K562 (cell line): ENCODE measurements at regions not wholly inside any gene's neighbourhood (a gene's known extent, or its start where the extent isn't known, plus 50 kb on each side); places are given as distances from the start of the nearest gene placed in this dataset.

Source experiments
- ATAC-seq: fragments of 200-7000 bp; cut with Tn5 transposase; 3 replicates; pipeline ENCODE4 v1.9.1; 2020; ENCODE audit warnings: moderate library complexity
- BruUV-seq: library from RNA; stranded (reverse); fragments of 400-500 nt; replicated peaks from 2 replicates; lab custom pipeline; 2021; lab: Mats Ljungman, UMichigan
- CTCF ChIA-PET: fragments of 300-600 bp; formaldehyde crosslinking; extraction: SDS; loops from one replicate; lab custom pipeline; 2021; ENCODE audit warnings: low intra/inter-chr PET ratio; lab: Yijun Ruan, JAX
- POLR2A ChIA-PET: fragments of 300-600, 350-650 bp; sonication (Branson Sonifier 250); formaldehyde crosslinking; extraction: SDS; loops from one replicate; lab custom pipeline; 2021; ENCODE audit warnings: antibody characterized with exemption, inconsistent platforms; lab: Yijun Ruan, JAX
- DNase-seq, 4 experiments: peaks; one replicate each; pipeline versions ENCODE4 v3.0.0 to v3.0.0-alpha.2; 2011 to 2018; ENCODE audit warnings: low spot score in 3 of 4, mixed read lengths in 3 of 4; ENCODE audit errors: extremely low read depth in 1 of 4
- FAIRE-seq: peaks from 2 replicates; lab custom pipeline; 2011; peaks lifted over from hg19 to GRCh38; lab: Jason Lieb, UNC
- H2AFZ ChIP-seq: 2 replicates; pipeline ENCODE4 v1.6.0; 2011; ENCODE audit warnings: low read depth, low read length, control low read depth, inconsistent platforms
- H3K27ac ChIP-seq: fragments of 200-600 bp; 3 replicates; pipeline ENCODE4 v1.8.0; 2011; ENCODE audit warnings: low read depth, mild to moderate bottlenecking, control low read depth, inconsistent platforms, low read length, moderate library complexity, mixed read lengths; ENCODE audit errors: extremely low read depth
- H3K27me3 ChIP-seq, 2 experiments: fragments of 300-600 bp in 1 of 2; 2 replicates in 1 of 2; 3 replicates in 1 of 2; pipeline versions ENCODE4 v1.6.0 to v1.8.0; 2011; ENCODE audit warnings: inconsistent platforms in 2 of 2, low read length in 2 of 2, mild to moderate bottlenecking in 1 of 2, mixed read lengths in 1 of 2, moderate library complexity in 1 of 2; ENCODE audit not compliant: control insufficient read depth in 2 of 2, insufficient read depth in 2 of 2
- H3K36me3 ChIP-seq: fragments of 300-600 bp; 3 replicates; pipeline ENCODE4 v1.8.0; 2011; ENCODE audit warnings: mild to moderate bottlenecking, low read length, inconsistent platforms; ENCODE audit not compliant: control insufficient read depth, insufficient read depth
- H3K4me1 ChIP-seq, 2 experiments: fragments of 200-600 bp in 1 of 2; replicated peaks in 1 of 2; 2 replicates in 1 of 2; 3 replicates in 1 of 2; pipeline versions ENCODE4 v1.5.1 to v1.8.0; 2011; ENCODE audit warnings: inconsistent platforms in 2 of 2, low read length in 2 of 2, mild to moderate bottlenecking in 1 of 2, mixed read lengths in 1 of 2, moderate library complexity in 1 of 2; ENCODE audit not compliant: control insufficient read depth in 2 of 2, insufficient read depth in 2 of 2
- H3K4me2 ChIP-seq: 2 replicates; pipeline ENCODE4 v1.6.1; 2011; ENCODE audit warnings: low read length, control low read depth, inconsistent platforms, mixed read lengths; ENCODE audit not compliant: insufficient read depth
- H3K4me3 ChIP-seq: fragments of 200-600 bp; sonication (generic), shearing (Covaris generic); 2 replicates; pipeline ENCODE4 v1.5.1; 2016; ENCODE audit warnings: control low read depth, inconsistent platforms
- H3K79me2 ChIP-seq: fragments of 200-600 bp; 3 replicates; pipeline ENCODE4 v1.8.0; 2011; ENCODE audit warnings: low read length, inconsistent platforms; ENCODE audit not compliant: control insufficient read depth, insufficient read depth
- H3K9ac ChIP-seq, 2 experiments: 2 replicates each; pipeline versions ENCODE4 v1.6.0 to v1.6.1; 2011; ENCODE audit warnings: low read depth in 2 of 2, low read length in 2 of 2, control low read depth in 1 of 2, inconsistent platforms in 1 of 2, mild to moderate bottlenecking in 1 of 2, mixed read lengths in 1 of 2; ENCODE audit not compliant: insufficient read depth in 1 of 2
- H3K9me1 ChIP-seq: one replicate; pipeline ENCODE4 v1.6.0; 2011; ENCODE audit warnings: inconsistent platforms, mild to moderate bottlenecking, low read length, moderate library complexity; ENCODE audit not compliant: control insufficient read depth, insufficient read depth
- H3K9me3 ChIP-seq: replicated peaks from 2 replicates; pipeline ENCODE4 v1.5.1; 2011; ENCODE audit warnings: low read depth, low read length, inconsistent platforms; ENCODE audit not compliant: control insufficient read depth, insufficient read depth
- H4K20me1 ChIP-seq: replicated peaks from 2 replicates; pipeline ENCODE4 v1.6.1; 2011; ENCODE audit warnings: low read length, inconsistent platforms, mixed read lengths; ENCODE audit not compliant: control insufficient read depth, insufficient read depth
- BRD4 ChIP-seq: fragments of 200-600 bp; sonication (generic); IDR thresholded peaks from 2 replicates; pipeline ENCODE4 v1.6.1; 2017; ENCODE audit warnings: inconsistent platforms
- COPS2 ChIP-seq: fragments of 450-650 bp; conservative IDR thresholded peaks from 2 replicates; pipeline ENCODE4 v1.6.1; 2016; ENCODE audit warnings: mild to moderate bottlenecking, moderate library complexity
- KLF6 ChIP-seq: fragments of 250-450 bp; sonication (Bioruptor Pico); IDR thresholded peaks from 2 replicates; pipeline ENCODE4 v1.4.0; 2020; ENCODE audit warnings: mild to moderate bottlenecking, moderate library complexity, borderline replicate concordance
- ZKSCAN8 ChIP-seq: fragments of 200-800 bp; sonication (Bioruptor generic); IDR thresholded peaks from 2 replicates; pipeline ENCODE4 v1.6.1; 2016; ENCODE audit warnings: missing genetic modification characterization, missing compliant biosample characterization
- ZNF431 ChIP-seq: sonication (generic); formaldehyde crosslinking; IDR thresholded peaks from 2 replicates; pipeline ENCODE4 v1.8.0; 2022; ENCODE audit warnings: mild to moderate bottlenecking, missing genetic modification reagents
- WGBS: fragments of 100-300 bp; shearing (Covaris generic); methylation state at CpG from one replicate; pipeline ENCODE4 v1.1.6; 2016; ENCODE audit warnings: low coverage, mixed read lengths; ENCODE audit not compliant: insufficient coverage; ENCODE audit errors: missing lambda C conversion rate; 5-methylcytosine and 5-hydroxymethylcytosine counted together
- in situ Hi-C: fragments of 300-500 bp; cut with MboI; formaldehyde crosslinking; loops from 4 replicates; pipeline ENCODE4 v1.15.0; 2018; ENCODE audit warnings: inconsistent platforms, mixed read lengths
- intact Hi-C: fragments of 100-400 bp; cut with micrococcal nuclease; formaldehyde crosslinking; loops from 2 replicates; pipeline ENCODE4 v1.14.2; 2022
- TF ChIP-seq, protein P1 (sequence below): sonication (generic); formaldehyde crosslinking; IDR thresholded peaks from 2 replicates; pipeline ENCODE4 v1.8.0; 2023; ENCODE audit warnings: missing genetic modification reagents, mild to moderate bottlenecking, borderline replicate concordance
- TF ChIP-seq, protein P2 (sequence below): sonication (generic); formaldehyde crosslinking; IDR thresholded peaks from 2 replicates; pipeline ENCODE4 v1.8.0; 2022; ENCODE audit warnings: mild to moderate bottlenecking, missing genetic modification reagents

DNA sequence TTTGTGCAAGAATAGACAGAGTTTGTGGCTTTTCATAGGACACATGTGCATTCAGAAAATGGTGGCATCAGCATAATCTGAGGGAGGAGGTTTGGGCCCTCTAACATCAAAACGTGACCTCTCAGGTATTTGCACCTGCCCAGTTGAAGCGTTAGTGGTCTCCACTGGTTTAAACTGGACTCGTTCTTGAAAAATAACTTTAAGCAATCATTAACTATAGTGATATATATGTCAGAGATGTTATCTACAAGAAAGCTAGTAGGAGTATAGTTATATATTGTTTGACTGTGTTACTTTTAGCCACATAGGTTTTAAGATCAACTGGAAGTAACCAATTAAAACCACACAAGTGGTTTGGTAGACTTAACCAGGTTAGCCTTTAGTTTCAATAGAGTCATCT lies 607.4 kb downstream of the MAFB start (continued):
- TF ChIP-seq, protein P1, sequence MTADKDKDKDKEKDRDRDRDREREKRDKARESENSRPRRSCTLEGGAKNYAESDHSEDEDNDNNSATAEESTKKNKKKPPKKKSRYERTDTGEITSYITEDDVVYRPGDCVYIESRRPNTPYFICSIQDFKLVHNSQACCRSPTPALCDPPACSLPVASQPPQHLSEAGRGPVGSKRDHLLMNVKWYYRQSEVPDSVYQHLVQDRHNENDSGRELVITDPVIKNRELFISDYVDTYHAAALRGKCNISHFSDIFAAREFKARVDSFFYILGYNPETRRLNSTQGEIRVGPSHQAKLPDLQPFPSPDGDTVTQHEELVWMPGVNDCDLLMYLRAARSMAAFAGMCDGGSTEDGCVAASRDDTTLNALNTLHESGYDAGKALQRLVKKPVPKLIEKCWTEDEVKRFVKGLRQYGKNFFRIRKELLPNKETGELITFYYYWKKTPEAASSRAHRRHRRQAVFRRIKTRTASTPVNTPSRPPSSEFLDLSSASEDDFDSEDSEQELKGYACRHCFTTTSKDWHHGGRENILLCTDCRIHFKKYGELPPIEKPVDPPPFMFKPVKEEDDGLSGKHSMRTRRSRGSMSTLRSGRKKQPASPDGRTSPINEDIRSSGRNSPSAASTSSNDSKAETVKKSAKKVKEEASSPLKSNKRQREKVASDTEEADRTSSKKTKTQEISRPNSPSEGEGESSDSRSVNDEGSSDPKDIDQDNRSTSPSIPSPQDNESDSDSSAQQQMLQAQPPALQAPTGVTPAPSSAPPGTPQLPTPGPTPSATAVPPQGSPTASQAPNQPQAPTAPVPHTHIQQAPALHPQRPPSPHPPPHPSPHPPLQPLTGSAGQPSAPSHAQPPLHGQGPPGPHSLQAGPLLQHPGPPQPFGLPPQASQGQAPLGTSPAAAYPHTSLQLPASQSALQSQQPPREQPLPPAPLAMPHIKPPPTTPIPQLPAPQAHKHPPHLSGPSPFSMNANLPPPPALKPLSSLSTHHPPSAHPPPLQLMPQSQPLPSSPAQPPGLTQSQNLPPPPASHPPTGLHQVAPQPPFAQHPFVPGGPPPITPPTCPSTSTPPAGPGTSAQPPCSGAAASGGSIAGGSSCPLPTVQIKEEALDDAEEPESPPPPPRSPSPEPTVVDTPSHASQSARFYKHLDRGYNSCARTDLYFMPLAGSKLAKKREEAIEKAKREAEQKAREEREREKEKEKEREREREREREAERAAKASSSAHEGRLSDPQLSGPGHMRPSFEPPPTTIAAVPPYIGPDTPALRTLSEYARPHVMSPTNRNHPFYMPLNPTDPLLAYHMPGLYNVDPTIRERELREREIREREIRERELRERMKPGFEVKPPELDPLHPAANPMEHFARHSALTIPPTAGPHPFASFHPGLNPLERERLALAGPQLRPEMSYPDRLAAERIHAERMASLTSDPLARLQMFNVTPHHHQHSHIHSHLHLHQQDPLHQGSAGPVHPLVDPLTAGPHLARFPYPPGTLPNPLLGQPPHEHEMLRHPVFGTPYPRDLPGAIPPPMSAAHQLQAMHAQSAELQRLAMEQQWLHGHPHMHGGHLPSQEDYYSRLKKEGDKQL (CRISPR knock-in tag): no peak
- TF ChIP-seq COPS2: no peak
- no peak for TF ChIP-seq KLF6 (CRISPR knock-in tag)
- TF ChIP-seq, all 486 proteins: peak for 0

DNA sequence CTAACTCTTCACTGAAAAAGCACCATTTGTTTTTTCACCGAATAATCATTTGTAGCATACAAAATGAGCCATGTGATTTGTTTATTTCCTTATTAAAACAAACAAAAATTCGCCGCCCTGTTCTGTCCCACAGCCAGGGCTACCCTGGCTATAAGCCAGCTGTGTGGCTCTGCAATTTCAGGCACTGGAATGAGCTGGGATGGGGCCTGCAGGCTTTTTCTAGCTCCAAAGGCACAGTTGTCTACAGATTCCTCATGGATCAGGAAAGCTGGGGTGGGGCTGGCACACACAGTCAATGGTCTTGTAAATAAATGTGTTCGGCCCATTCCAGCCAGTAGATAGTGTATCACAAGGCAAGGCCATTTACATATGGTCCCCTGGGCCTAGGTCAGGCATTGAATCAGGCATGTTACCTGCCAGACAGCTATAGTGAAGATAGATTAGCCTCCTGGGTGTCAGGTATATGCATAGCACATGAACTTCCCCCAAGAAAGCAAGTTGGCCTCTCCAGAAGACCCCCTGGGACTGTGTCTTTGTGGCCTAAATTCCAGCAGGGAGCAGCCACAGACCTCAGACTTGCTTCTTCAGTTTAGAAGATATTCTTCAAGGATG lies 608.9 kb downstream of the MAFB start:
- BruUV-seq: no TSS peak
- ATAC-seq (no peak), FAIRE-seq (no peak), DNase-seq (no peak)
- Histone ChIP-seq H3K4me2 (no peak overlapping the region), H3K36me3 (no peaks in the 10 kb centered on the region), H3K27me3 (no peaks in the 10 kb centered on the region), H3K79me2 (no peaks in the 10 kb centered on the region), H3K4me3 (no peak overlapping the region), H2AFZ (no peak overlapping the region), H3K9me3 (no peaks in the 10 kb centered on the region; the same call in none of the 2 replicates), H3K9ac (no peak overlapping the region), H3K9me1 (no peaks in the 10 kb centered on the region), H4K20me1 (no peaks in the 10 kb centered on the region), H3K27ac (no peak overlapping the region), H3K4me1 (no peaks in the 10 kb centered on the region)
- intact Hi-C loops (no loop called here), in situ Hi-C loops (no loop called here)
- CTCF ChIA-PET: no interaction called here
- POLR2A ChIA-PET: no interaction called here
- 0% methylated on average over 4 of the region's 4 CpGs for WGBS
- no peak for TF ChIP-seq ZNF431
- TF ChIP-seq, protein P2, sequence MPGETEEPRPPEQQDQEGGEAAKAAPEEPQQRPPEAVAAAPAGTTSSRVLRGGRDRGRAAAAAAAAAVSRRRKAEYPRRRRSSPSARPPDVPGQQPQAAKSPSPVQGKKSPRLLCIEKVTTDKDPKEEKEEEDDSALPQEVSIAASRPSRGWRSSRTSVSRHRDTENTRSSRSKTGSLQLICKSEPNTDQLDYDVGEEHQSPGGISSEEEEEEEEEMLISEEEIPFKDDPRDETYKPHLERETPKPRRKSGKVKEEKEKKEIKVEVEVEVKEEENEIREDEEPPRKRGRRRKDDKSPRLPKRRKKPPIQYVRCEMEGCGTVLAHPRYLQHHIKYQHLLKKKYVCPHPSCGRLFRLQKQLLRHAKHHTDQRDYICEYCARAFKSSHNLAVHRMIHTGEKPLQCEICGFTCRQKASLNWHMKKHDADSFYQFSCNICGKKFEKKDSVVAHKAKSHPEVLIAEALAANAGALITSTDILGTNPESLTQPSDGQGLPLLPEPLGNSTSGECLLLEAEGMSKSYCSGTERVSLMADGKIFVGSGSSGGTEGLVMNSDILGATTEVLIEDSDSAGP: no peak
- no peak for TF ChIP-seq BRD4
- no peak for TF ChIP-seq ZKSCAN8 (CRISPR knock-in tag)
